ENCODE measurements at regions not wholly inside any gene's neighbourhood (a gene's known extent, or its start where the extent isn't known, plus 50 kb on each side); places are given as distances from the start of the nearest gene placed in this dataset.
A peak's percentile ranks its signal among the peaks of the same experiment; 100 is the strongest.

GRCh38 chr11:106217456-106217855 lies 140.0 kb downstream of the AASDHPPT start:
- no peak for FAIRE-seq

- no peak for FAIRE-seq
These were observed 140.6 kb downstream of the AASDHPPT start for GRCh38 chr11:106218106-106218505.

- FAIRE-seq: no peak
These were observed 145.2 kb downstream of the AASDHPPT start for GRCh38 chr11:106222626-106223025.

- no peak for FAIRE-seq
These were observed 146.7 kb downstream of the AASDHPPT start for GRCh38 chr11:106224172-106224571.

- no peak for FAIRE-seq
These were observed 151.5 kb downstream of the AASDHPPT start for GRCh38 chr11:106228996-106229395.

GRCh38 chr11:106231591-106231990 lies 154.1 kb downstream of the AASDHPPT start:
- no peak for FAIRE-seq

- peak; percentile 19 for FAIRE-seq
These were observed 155.7 kb downstream of the AASDHPPT start for GRCh38 chr11:106233191-106233590.

GRCh38 chr11:106234794-106235193 lies 157.3 kb downstream of the AASDHPPT start:
- no peak for FAIRE-seq

- FAIRE-seq: no peak
These were observed 158.8 kb downstream of the AASDHPPT start for GRCh38 chr11:106236295-106236694.

GRCh38 chr11:106238704-106239360 lies 161.4 kb downstream of the AASDHPPT start:
- FAIRE-seq: peak; percentile 47

- no peak for FAIRE-seq
These were observed 164.3 kb downstream of the AASDHPPT start for GRCh38 chr11:106241601-106242257.

GRCh38 chr11:106242718-106243415 lies 165.4 kb downstream of the AASDHPPT start:
- FAIRE-seq: no peak

GRCh38 chr11:106246495-106246894 lies 169.0 kb downstream of the AASDHPPT start:
- no peak for FAIRE-seq

GRCh38 chr11:106249617-106250239 lies 172.3 kb downstream of the AASDHPPT start:
- FAIRE-seq: no peak

- FAIRE-seq: no peak
These were observed 185.4 kb downstream of the AASDHPPT start for GRCh38 chr11:106262852-106263251.

- no peak for FAIRE-seq
These were observed 186.1 kb downstream of the AASDHPPT start for GRCh38 chr11:106263527-106263926.

GRCh38 chr11:106271086-106271485 lies 193.6 kb downstream of the AASDHPPT start:
- no peak for FAIRE-seq

GRCh38 chr11:106271686-106272085 lies 194.2 kb downstream of the AASDHPPT start:
- no peak for FAIRE-seq

GRCh38 chr11:106275151-106275550 lies 197.7 kb downstream of the AASDHPPT start:
- no peak for FAIRE-seq

- peak; percentile 42 for FAIRE-seq
These were observed 198.7 kb downstream of the AASDHPPT start for GRCh38 chr11:106276126-106276525.

GRCh38 chr11:106276859-106277436 lies 199.5 kb downstream of the AASDHPPT start:
- peak; percentile 70 for FAIRE-seq

GRCh38 chr11:106277484-106277883 lies 200.0 kb downstream of the AASDHPPT start:
- no peak for FAIRE-seq

- no peak for FAIRE-seq
These were observed 200.9 kb downstream of the AASDHPPT start for GRCh38 chr11:106278391-106278790.

Measured in G401.6 (cell line).